KG1 (cell line): ENCODE measurements at regions not wholly inside any gene's neighbourhood (a gene's known extent, or its start where the extent isn't known, plus 50 kb on each side); places are given as distances from the start of the nearest gene placed in this dataset.
A peak's percentile ranks its signal among the peaks of the same experiment; 100 is the strongest.

ENCODE experiments used
- DNase-seq: peaks from one replicate; lab custom pipeline; 2025; lab: John Stamatoyannopoulos, UW

GRCh38 chr1:69433073-69433472 lies 134.6 kb upstream of the LRRC7 start:
- no peak for DNase-seq

DNA sequence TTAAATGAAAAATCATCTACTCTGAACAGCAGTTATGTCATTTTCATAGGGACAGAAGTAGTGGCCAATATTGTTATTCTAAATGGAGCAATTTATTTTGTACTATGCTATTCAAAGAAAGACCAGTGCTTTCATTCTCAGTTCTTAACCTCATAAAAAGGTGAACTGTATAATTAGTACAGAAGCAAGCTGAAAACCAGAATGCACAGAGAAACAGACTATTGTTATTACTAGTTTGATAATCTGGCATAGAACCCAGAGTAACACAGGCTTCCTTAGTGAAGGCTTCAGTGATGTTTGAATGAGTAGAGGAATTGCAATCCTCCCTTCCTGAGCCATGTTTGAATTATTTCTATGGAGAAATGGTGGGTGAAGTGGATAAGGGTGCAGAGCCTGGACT lies 131.6 kb upstream of the LRRC7 start:
- no peak for DNase-seq

GRCh38 chr1:69438056-69438795 lies 129.5 kb upstream of the LRRC7 start:
- DNase-seq = no peak

GRCh38 chr1:69441496-69441895 lies 126.2 kb upstream of the LRRC7 start:
- DNase-seq = no peak

GRCh38 chr1:69451196-69451595 lies 116.5 kb upstream of the LRRC7 start:
- no peak for DNase-seq

DNA sequence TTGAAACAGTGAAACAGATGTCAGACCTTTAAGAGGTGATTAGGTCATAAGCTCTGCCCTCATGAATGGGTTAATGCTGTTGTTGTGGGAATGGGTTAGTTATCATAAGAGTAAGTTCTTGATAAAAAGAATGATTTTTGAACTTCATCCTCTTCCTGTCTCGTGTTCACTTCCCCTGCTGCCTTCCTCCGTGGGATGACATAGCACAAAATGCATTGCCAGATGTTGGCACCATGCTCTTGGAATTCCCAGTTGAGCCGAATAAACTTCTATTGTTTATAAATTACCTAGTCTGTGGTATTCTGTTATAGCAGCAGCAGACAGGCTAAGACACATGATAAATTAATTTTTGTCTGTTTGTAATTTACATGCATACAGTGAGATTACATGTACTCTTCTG lies 112.0 kb upstream of the LRRC7 start:
- no peak for DNase-seq

DNA sequence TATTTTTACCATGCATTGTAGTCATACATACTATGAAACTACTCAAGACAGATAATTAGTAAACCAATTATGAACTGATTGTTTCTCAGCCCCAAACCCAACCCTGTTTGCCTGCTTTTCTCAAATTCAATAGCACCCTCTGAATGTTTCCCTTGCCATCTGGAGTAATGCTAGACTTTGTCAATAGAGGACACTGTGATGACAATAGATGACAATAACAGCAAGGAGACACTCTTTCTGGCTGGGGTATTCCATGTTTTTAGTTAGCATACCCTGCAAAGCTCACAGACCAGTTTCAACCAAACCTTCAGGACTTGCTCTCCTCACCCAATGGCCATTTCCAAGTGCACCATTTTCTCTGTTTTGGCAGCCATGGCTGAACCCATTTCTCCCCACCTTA lies 108.5 kb upstream of the LRRC7 start:
- DNase-seq = no peak

- DNase-seq = no peak
Measured at GRCh38 chr1:69475021-69475420, 92.7 kb upstream of the LRRC7 start.

DNA sequence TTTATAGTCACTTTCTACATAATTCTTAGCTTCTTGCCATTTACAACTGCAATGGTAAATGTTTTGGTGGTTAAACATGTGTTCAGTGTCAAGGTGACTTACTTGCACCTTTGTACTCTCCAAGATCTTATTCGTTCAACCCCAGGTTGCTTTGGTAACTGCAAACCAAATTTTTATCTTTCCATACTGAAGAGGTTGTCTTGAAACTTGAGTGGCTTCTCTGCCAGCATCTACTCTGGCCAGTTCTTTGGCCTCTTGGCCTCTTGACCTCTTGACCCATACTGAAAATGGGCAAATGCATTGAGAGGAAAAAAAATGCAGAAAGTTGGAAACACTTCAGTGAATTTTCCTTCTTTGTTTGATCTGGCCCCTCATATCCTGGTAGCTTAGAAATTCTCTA lies 88.0 kb upstream of the LRRC7 start:
- no peak for DNase-seq

GRCh38 chr1:69483246-69483645 lies 84.5 kb upstream of the LRRC7 start:
- DNase-seq = no peak

- no peak for DNase-seq
Measured at GRCh38 chr1:69485616-69486015, 82.1 kb upstream of the LRRC7 start.

GRCh38 chr1:69491416-69491815 lies 76.3 kb upstream of the LRRC7 start:
- no peak for DNase-seq

DNA sequence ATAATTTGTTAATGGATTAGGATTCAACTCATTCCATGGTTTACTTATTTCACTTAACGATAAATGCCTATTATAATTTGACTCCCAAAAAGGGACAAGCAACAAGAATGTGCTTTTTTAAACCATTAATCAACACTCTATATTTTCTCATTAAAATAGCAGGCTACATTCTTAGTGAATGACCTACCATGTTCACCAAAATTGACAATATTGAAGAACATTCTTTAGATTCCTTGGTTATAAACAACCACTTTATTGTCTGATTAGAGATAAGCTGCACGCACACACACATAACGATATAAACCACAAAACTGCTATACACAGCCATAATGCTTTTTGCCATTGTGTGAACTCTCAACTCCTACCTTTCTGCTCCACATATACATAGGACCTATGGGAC lies 75.4 kb upstream of the LRRC7 start:
- no peak for DNase-seq

DNA sequence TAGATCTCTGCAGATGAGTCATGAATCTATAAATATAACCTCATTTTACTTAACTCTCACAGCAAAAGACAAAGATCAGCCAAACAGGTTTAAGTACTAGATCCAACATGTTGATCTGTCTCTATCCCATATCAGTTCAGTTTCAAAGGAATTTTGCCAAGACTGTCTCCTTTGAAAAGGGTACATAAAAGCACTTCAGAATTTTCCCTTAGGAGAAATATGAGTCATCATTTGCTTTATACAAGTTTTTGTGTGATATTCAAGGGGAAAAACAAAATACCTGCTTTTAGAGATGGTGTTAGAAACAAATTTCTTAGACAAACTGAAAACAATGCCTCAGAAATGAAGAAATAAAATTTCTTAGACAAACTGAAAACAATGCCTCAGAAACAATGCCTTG lies 73.5 kb upstream of the LRRC7 start:
- DNase-seq = no peak

DNA sequence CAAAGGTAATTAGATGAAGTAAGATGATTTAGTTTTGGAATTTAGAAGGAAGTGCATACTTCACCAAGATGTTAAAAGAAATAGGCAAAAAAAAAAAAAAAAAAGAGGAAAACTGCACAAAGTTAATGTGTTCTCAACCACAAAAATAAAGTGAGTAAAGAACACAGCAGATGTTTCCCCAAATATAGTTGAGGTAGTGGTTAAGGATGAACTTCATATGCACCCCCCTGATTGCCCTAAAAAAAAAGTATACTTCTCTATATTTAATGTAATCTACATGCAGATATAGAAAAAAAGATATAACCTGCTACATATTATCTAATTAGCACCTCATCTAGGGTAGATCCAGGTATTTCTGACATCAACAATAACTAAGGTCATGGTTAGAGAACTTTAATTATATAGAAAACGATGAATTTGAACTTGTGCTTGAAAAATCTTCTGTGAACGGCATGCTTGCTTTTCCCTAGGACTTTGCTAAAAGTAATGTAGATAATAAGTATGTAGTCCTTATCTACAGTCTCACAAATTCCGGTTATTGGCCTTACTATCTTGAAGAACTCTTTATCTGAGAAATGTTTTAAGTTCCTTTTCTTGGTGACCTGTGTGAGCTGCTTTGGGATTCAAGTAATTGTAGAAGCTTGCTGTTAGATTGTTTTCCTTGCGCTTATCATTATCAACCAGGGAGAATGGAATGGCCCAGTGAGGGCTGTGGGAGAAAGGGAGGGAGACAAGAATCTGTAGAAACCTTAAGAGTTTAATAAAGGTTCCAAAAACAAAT lies 70.1 kb upstream of the LRRC7 start:
- DNase-seq = no peak

DNA sequence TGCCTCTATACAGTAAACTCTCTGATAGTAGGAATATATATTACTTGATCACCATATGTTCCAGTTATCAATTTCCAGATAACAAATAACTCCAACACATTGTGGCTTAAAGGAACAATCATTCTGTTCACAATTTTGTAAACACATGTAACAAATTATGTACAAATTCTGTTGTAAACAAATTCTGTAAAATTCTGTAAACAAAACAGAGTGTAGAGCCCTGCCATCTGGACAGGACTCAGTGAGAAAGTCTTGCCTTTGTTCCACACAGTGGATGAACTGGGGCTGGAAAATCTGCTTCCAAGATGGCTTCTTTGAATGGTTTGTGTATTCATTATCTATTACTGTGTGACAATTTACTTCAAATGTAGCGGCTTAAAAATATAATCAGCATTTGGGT lies 69.0 kb upstream of the LRRC7 start:
- no peak for DNase-seq

DNA sequence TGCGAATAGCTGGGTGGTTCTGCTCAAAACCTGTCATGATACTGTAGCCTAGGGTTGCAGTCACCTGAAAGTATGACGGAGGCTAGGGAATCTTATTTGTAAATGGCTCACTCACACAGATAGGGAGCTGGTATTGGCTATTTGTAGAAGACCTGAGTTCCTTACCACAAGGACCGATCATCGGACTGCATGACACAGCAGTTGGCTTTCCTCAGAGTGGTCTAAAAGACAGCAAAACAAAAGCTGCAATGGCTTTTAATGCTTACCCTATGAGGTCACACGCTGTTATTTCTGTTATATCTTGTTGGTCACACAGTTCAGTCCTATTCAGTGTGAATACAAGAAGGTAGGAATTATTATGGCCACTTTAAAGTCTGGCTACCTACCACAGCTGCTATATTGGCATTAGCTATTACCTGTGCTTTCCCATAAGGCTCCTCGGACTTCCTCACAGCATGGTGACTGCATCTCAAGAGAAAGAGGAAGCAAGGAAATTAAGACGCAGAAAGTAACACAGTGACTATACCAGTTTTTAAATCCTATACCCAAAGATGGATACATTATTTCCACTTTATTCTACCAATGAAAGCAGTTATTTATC lies 68.4 kb upstream of the LRRC7 start:
- DNase-seq = no peak

GRCh38 chr1:69502991-69503390 lies 64.7 kb upstream of the LRRC7 start:
- no peak for DNase-seq

- DNase-seq = peak; percentile 32
Measured at GRCh38 chr1:69504730-69505252, 62.9 kb upstream of the LRRC7 start.

- no peak for DNase-seq
Measured at GRCh38 chr1:69506311-69506710, 61.4 kb upstream of the LRRC7 start.

GRCh38 chr1:69506721-69507120 lies 61.0 kb upstream of the LRRC7 start:
- no peak for DNase-seq

- no peak for DNase-seq
Measured at GRCh38 chr1:69510026-69510425, 57.7 kb upstream of the LRRC7 start.
